GM18505 (cell line): ENCODE measurements at regions not wholly inside any gene's neighbourhood (a gene's known extent, or its start where the extent isn't known, plus 50 kb on each side); places are given as distances from the start of the nearest gene placed in this dataset.
A peak's percentile ranks its signal among the peaks of the same experiment; 100 is the strongest.
"Not testable (repeated sequence)": the region's sequence is repeated elsewhere in the genome, so short reads cannot be mapped to it uniquely, and the experiment has no call there.

Experiments
- ATAC-seq: cut with Tn5 transposase; IDR thresholded peaks from one replicate; pipeline ENCODE4 v1.9.1; 2021; ENCODE audit not compliant: unreplicated experiment
- POLR2A ChIP-seq: IDR thresholded peaks from 4 replicates; pipeline ENCODE4 v1.6.1; 2011; ENCODE audit warnings: borderline replicate concordance; ENCODE audit not compliant: insufficient read depth, insufficient read length; ENCODE audit errors: extremely low read depth

DNA sequence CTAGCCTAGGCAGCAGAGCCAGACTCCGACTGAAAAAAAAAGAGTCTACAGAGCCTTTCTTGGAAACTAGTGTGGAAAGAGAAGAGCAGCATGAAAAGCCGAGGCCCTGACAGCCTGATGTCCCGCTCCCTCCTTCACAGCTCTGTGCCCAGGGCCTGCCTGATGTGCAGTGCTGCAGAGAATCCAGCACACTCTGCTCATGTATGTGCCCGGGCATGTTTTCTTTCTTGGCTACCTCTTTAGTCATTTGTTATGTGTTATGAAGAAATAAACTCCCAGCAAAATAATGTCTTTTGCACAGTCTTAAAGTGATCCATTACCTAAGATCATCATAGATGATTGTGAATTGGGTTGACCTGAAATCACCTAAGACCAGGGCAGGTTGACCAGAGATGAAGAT, 78.1 kb upstream of the EZR start:
- no peak for TF ChIP-seq POLR2A
- no peak for ATAC-seq

DNA sequence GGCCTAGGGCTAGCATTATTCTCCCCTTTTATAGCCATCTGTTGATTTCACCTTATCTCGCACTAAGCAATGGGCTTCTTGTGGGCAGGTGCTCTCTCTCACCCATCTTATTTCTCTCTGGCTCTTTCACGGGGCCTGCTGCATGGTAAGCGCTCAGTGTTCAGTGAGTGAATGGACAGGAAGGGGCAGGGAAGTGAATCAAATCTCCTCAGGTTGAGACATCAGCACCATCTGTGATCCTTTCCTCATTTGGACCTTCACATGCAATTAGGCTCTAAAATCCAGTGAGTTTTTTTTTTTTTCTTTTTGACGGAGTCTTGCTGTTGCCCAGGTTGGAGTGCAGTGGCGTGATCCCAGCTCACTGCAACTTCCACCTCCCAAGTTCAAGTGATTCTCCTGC, 76.5 kb upstream of the EZR start:
- ATAC-seq = no peak
- no peak for TF ChIP-seq POLR2A

DNA sequence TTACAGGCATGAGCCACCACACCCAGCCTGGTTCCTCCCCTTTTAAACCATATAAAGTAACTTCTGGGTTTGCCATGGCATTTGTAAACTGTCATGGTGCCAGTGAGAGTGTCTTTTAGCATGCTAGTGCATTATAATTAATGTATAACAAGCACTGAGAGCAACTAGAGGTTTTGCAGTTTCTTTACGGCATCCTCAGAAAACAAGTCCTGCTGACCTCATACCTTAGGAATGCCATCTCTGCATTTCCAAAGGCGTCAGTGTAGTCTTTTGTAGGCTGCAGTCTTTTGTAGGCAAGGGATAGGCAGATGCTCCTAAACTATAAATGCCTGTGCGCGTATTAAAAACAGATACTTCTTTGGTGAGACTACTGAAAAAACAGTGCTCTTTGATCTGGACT, 75.0 kb upstream of the EZR start:
- TF ChIP-seq POLR2A = no peak
- no peak for ATAC-seq

DNA sequence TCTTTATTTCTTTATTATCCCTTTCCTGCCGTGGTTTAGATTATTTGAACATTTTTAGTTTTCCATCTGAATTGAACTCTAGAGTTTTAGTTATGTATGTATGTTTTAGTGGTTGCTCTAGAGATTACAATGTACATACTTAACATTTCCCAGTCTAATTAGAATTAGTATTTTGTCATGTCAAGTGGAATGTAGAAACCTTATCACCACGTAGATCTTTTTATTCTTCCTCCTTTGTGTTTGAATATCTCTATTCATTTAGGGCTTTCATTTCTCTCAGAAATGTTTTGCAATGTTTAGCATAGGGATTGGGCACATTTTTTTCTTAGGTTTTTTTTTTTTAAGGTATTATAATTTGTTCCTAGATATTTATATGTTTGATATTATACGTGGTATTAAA, 73.1 kb upstream of the EZR start:
- no peak for ATAC-seq
- no peak for TF ChIP-seq POLR2A

DNA sequence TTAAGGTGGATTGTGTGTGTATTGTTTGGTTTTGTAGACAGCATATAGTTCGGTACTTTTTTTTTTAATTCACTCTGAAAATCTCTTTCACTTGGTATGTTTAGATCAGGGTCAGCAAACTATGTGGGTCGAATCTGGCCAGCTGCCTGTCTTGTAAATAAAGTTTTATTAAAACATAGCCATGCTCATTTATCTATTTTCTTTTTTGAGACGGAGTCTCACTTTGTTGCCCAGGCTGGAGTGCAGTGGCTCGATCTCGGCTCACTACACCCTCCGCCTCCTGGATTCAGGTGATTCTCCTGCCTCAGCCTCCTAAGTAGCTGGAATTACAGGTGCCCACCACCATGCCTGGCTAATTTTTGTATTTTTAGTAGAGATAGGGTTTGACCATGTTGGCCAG, 72.4 kb upstream of the EZR start:
- ATAC-seq = not testable (repeated sequence)

DNA sequence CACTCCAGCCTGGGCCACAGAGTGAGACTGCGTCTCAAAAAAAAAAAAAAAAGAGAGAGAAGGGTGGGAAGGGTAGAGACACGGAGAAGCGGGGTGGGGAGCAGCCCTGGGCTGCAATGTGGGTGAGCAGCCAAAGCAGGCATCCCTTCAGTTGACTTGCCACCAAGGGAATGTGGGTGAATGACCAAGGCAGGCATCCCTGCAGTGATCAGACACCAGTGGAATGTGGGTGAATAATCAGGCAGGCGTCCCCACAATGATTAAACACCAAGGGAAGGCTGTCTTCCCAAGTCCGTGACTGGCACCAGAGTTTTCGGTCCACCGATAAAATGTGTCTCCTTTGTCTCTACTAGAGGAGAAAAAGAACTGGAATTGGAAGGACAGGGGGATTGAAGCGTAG, 69.0 kb upstream of the EZR start:
- ATAC-seq = not testable (repeated sequence)

DNA sequence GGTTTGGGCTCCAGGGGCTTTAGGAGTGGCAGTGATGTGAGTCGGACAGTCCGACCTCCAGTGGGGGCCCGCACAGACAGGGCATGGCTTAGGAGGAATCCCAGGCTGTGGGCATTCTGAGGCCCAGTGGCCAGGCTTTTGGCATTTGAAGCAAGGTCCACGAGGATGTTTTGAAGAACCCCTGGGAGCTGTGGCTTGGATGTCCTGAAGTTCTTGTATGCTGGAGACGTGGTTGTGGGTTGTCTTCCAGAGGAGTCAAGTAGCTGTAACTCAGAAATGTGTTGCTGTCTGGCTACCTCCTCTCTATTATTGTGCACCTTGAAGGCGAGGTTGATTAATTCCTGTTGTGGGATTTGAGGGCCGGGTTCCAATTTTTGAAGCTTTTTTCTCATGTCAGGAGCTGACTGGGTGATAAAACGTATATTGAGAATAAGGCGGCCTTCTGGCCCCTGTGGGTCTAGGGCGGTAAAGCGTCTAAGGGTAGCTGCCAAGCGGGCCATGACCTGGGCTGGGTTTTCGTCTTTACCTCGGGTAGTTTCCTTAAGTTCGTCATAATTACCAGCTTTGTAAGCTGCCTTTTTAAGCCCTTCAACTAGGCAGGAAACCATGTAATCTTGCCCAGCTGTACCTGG, 67.3 kb upstream of the EZR start:
- not testable (repeated sequence) for ATAC-seq

DNA sequence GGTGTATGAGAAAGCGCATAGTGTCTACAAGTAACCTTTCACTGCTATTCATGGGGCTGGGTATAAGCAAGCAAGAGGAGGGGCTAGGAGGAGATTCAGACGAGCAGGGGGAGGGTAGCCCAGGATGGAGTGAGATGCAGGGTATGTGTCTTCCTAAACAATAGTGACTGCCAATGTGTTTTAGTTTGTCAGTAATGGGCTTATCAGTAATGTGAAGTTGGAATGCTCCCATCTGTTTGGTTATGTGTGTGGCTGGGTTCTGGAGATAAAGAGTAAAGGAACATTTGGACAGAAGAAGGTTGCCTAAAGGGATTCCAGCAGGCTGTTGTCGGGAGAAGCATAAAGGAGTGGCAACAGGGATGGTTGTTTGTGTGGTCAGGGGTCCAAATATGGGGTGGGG, 62.7 kb upstream of the EZR start:
- not testable (repeated sequence) for ATAC-seq

DNA sequence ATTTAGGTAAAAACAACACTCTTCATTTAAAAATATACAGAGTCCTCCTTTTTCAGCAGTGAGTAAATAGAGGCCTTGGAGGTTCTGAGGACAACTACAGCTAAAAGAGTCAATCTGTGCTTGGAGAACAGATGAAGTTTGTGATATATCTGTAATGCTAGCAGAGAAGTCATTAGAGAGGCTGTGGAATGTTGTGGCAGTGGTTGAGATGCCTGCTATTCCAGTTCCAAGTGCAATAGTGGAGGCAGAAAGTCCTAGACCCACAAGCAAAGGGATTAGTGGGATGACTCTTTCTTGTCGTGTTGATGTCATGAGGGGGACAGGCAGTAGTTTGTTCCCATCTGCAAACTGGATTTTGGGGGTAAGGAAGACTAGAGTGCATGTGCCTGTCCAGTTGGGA, 62.1 kb upstream of the EZR start:
- ATAC-seq = not testable (repeated sequence)

DNA sequence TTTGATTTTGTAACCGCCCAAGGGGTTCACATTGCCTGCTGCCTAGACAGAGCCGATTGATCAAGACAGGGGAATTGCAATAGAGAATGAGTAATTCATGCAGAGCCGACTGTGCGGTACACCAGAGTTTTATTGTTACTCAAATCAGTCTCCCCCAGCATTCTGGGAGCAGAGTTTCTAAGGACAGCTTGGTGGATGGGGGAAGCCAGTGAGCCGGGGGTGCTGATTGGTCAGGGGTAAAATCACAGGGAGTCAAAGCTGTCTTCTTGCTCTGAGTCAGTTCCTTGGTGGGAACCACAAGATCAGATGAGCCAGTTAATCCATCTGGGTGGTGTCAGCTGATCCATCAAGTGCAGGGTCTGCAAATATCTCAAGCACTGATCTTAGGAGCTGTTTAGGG, 60.0 kb upstream of the EZR start:
- ATAC-seq = no peak
- TF ChIP-seq POLR2A = no peak

DNA sequence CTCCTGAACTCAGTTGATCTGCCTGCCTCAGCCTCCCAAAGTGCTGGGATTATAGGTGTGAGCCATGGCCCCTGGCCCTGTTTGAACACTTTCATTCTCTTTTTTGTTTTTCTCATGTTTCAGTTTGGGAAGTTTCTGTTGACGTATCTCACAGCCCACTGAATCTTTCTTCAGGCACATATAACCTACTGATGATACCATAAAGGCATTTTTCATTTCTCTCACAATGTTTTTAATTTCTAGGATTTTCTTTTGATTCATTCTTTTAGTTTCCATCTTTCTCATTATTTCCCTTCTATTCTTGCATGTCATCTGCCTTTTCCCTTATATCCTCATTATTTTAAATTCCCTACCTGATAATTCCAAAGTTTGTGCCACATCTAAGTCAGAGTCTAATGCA, 58.5 kb upstream of the EZR start:
- no peak for ATAC-seq

DNA sequence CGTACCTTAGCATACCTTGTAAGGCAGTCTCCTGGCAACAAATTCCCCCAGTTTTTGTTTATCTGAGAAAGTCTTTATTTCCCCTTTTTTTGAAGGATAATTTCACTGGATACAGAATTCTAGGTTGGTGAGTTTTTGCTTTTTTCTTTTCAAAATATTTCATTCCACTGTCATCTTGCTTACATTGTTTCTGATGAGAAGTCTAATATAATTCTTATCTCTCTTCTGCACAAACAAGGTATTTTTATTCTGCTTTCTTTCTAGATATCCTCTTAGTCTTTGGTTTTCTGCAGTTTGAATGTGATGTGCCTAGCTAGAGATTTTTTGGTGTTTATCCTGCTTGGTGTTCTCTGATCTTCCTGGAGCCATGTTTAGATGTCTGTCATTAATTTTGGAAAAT, 57.7 kb upstream of the EZR start:
- no peak for ATAC-seq
- no peak for TF ChIP-seq POLR2A

More for the DNA sequence above, 58.5 kb upstream of the EZR start:
- no peak for TF ChIP-seq POLR2A

DNA sequence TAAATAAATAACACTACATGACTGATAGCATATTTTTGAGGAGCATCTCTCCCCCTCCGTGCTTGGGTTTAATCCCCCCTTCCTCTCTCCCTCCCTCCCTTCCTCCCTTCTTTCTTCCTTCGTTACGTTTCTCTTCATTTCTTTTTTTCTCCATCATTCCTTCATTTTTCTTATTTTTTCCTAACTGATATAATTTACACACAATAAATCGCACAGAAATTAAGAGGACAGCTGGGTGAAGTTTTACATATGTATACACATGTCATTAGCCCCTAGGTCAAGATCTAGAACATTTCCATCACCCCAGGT, 51.4 kb upstream of the EZR start:
- no peak for ATAC-seq
- no peak for TF ChIP-seq POLR2A

DNA sequence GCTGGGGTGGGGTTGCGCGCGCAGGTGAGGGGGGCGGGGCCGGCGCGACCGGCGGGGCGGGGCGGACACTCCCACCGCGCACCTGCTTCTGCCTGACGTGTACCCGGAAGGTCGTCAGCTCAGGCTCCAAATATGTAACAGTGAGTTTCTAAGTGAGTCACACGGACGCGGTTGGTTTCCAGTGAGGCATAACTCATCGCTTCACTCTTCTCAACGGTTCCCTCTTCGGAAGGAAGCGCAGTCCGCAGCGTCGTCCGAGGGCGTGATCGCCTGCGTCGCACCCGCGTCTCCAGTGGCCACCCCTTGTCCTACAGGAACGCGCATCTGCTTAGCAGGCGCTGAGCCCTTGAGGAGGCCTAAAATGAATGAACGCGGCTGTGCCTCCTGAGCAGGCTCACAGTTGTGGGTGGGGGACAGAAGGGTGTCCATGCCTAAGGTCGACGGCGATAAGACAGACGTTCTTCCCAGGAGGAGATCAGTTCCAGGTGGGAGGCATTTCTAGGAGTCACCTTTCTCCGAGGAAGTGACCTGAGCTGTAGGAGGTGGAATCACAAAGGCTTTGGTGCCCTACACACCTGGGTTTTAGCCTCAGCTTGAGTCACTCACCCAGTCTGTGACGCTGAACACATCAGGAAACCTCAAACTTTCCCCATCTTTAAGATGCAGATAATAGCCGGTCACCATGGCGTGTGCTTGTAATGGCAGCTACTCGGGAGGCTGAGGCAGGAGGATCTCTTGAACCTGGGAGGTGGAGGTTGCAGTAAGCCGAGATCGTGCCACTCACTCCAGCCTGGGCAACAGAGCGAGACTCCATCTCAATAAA, 50.9 kb upstream of the EZR start:
- ATAC-seq = peak; percentile 87
- TF ChIP-seq POLR2A = peak; percentile 80

DNA sequence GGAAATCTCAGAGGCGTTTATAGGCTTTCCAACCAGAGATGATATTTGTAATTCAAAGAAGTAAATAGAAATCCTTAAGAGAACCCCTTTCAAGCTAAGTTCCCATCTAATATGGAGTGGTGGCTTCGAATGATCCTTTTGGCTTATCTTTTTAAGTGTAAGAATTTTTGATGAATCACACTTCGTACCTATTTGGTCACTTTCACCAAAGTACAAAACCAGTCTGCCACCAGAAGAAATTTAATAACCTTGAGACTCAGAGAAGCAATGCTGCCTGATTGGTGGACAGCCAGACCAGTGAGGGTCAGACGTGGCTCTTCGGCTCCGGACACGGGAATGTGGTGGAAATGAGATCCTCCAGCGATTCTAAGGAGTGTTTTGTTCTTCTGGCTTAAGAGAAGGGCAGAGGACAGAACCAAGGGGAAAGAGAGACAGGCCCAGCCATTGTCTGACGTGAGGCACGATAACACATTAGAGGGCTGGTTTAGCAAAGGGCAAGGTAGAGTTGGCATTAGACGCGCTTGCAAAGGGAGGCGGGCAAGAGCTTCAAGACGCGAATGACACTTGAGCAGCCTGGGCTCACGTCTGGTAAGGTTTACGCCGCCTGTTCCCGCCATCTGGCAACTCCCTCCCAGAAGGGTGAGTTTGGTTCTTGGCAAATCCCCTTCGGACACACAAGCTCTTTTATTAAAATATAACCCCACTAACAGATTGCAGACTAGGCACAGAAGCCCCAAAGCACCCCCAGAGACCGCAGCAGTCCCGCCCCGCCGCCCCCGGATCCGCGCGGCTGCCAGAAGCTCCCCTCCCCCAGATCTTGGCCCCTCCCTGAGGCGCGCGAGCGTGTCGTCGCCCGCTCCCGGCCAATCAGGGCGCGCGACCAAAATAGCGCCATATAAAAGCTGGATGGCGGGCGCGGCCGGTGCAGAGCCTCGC, 50.0 kb upstream of the EZR start:
- peak; percentile 15 for ATAC-seq
- no peak for TF ChIP-seq POLR2A
